Ishikawa (cell line): ENCODE measurements at regions not wholly inside any gene's neighbourhood (a gene's known extent, or its start where the extent isn't known, plus 50 kb on each side); places are given as distances from the start of the nearest gene placed in this dataset.

Experiments used
- CEBPB ChIP-seq: IDR thresholded peaks from 2 replicates; pipeline ENCODE4 v1.6.1; 2012
- EP300 ChIP-seq: IDR thresholded peaks from 2 replicates; pipeline ENCODE4 v1.6.1; 2012; ENCODE audit warnings: borderline replicate concordance
- FOXM1 ChIP-seq: IDR thresholded peaks from 2 replicates; pipeline ENCODE4 v1.6.1; 2012; ENCODE audit warnings: low read depth, borderline replicate concordance
- REST ChIP-seq: IDR thresholded peaks from 2 replicates; pipeline ENCODE4 v1.6.1; 2012; ENCODE audit warnings: low read depth, mild to moderate bottlenecking
- TAF1 ChIP-seq: IDR thresholded peaks from 2 replicates; pipeline ENCODE4 v1.6.1; 2012; ENCODE audit warnings: low read depth, mild to moderate bottlenecking
- YY1 ChIP-seq: IDR thresholded peaks from 2 replicates; pipeline ENCODE4 v1.6.1; 2012; ENCODE audit warnings: low read depth

GRCh38 chr4:78689700-78690323 is 86.3 kb upstream of the BMP2K start:
- TF ChIP-seq REST (no peak), YY1 (no peak), CEBPB (no peak), FOXM1 (no peak), EP300 (no peak), TAF1 (no peak)
